SK-N-SH treated with all-trans-retinoic acid at 6 μM for 48 hours (cell line): ENCODE measurements at regions not wholly inside any gene's neighbourhood (a gene's known extent, or its start where the extent isn't known, plus 50 kb on each side); places are given as distances from the start of the nearest gene placed in this dataset.

Experiments used
- ARNTL ChIP-seq: fragments of 450-650 bp; formaldehyde crosslinking; IDR thresholded peaks from 2 replicates; pipeline ENCODE4 v1.5.0; 2020; ENCODE audit warnings: low read depth, mild to moderate bottlenecking, moderate library complexity, borderline replicate concordance
- BACH2 ChIP-seq: fragments of 250-450 bp; sonication (Bioruptor Pico); IDR thresholded peaks from 2 replicates; pipeline ENCODE4 v1.9.0; 2021; ENCODE audit warnings: mild to moderate bottlenecking, borderline replicate concordance
- ISL1 ChIP-seq: fragments of 250-450 bp; sonication (Bioruptor Pico); IDR thresholded peaks from 2 replicates; pipeline ENCODE4 v2.1.2; 2022; ENCODE audit warnings: mild to moderate bottlenecking, moderate library complexity
- OSR1 ChIP-seq: fragments of 250-450 bp; sonication (Bioruptor Pico); IDR thresholded peaks from 2 replicates; pipeline ENCODE4 v1.8.0; 2022; ENCODE audit warnings: moderate library complexity, mild to moderate bottlenecking, inconsistent platforms
- POU6F1 ChIP-seq: fragments of 250-450 bp; sonication (Bioruptor Pico); IDR thresholded peaks from 2 replicates; pipeline ENCODE4 v1.8.0; 2021; ENCODE audit warnings: low read depth, mild to moderate bottlenecking, moderate library complexity, borderline replicate concordance
- RARB ChIP-seq: fragments of 250-450 bp; sonication (Bioruptor Pico); IDR thresholded peaks from 2 replicates; pipeline ENCODE4 v1.8.0; 2021; ENCODE audit warnings: mild to moderate bottlenecking, moderate library complexity
- SNAI2 ChIP-seq: fragments of 250-450 bp; sonication (Bioruptor Pico); IDR thresholded peaks from 2 replicates; pipeline ENCODE4 v1.5.0; 2020; ENCODE audit warnings: mild to moderate bottlenecking, moderate library complexity
- TSHZ2 ChIP-seq: fragments of 250-450 bp; sonication (Bioruptor Pico); IDR thresholded peaks from 2 replicates; pipeline ENCODE4 v1.5.0; 2020; ENCODE audit warnings: mild to moderate bottlenecking, moderate library complexity
- ZC3H10 ChIP-seq: fragments of 250-450 bp; sonication (Bioruptor Pico); IDR thresholded peaks from 2 replicates; pipeline ENCODE4 v1.5.1; 2021; ENCODE audit warnings: mild to moderate bottlenecking, moderate library complexity
- ZFP3 ChIP-seq: fragments of 250-450 bp; sonication (Bioruptor Pico); IDR thresholded peaks from 2 replicates; pipeline ENCODE4 v1.5.0; 2020; ENCODE audit warnings: mild to moderate bottlenecking, moderate library complexity
- ZFP30 ChIP-seq: fragments of 450-650 bp; formaldehyde crosslinking; IDR thresholded peaks from 2 replicates; pipeline ENCODE4 v1.5.0; 2022; ENCODE audit warnings: mild to moderate bottlenecking, moderate library complexity
- ZNF565 ChIP-seq: fragments of 450-650 bp; formaldehyde crosslinking; conservative IDR thresholded peaks from 2 replicates; pipeline ENCODE4 v1.5.0; 2020; ENCODE audit warnings: low read depth, mild to moderate bottlenecking, moderate library complexity
- ZNF8 ChIP-seq: fragments of 450-650 bp; formaldehyde crosslinking; IDR thresholded peaks from 2 replicates; pipeline ENCODE4 v1.5.0; 2020; ENCODE audit warnings: mild to moderate bottlenecking, moderate library complexity

GRCh38 chr22:22180738-22181285, 63.8 kb upstream of the VPREB1 start:
- no peak for TF ChIP-seq TSHZ2 (CRISPR knock-in tag)
- TF ChIP-seq SNAI2 (CRISPR knock-in tag), result no peak
- no peak for TF ChIP-seq ARNTL (CRISPR knock-in tag)
- no peak for TF ChIP-seq ZC3H10 (CRISPR knock-in tag)
- TF ChIP-seq ZNF8 (CRISPR knock-in tag), result no peak
- TF ChIP-seq BACH2 (CRISPR knock-in tag), result no peak
- no peak for TF ChIP-seq POU6F1 (CRISPR knock-in tag)
- TF ChIP-seq ZFP30, result no peak
- no peak for TF ChIP-seq ZFP3
- no peak for TF ChIP-seq RARB (CRISPR knock-in tag)
- TF ChIP-seq OSR1 (CRISPR knock-in tag), result no peak
- no peak for TF ChIP-seq ISL1
- TF ChIP-seq ZNF565 (CRISPR knock-in tag), result no peak
